ENCODE measurements at regions not wholly inside any gene's neighbourhood (a gene's known extent, or its start where the extent isn't known, plus 50 kb on each side); places are given as distances from the start of the nearest gene placed in this dataset.

DNA sequence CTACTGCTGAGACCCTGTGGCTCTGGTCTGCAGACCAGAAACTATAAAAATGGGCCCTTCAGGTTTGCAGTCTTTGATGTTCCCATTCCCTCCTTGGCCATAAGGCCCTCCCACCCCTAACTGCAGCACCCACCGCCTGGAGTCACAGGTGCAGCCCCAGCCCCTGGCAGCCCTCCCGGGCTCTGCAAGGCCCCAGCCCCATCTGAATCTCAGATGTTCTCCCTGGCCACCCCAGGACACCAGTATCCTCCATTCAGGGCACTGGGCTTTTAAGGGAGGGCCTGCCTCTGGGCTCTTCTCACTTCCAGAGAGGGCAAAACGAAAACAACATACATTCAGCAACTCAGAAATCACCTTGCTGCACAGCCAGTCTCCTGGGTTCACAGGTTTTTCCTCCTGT lies 107.7 kb upstream of the RET start:
- H3K27ac ChIP-seq = no peak overlapping the region
- TF ChIP-seq CTCF (IDR thresholded peaks at IDR 0.05) (no peak), ZFX (IDR thresholded peaks at IDR 0.05; ENCODE audit: borderline replicate concordance) (no peak)

- H3K27ac ChIP-seq = no peak overlapping the region
- TF ChIP-seq CTCF (IDR thresholded peaks at IDR 0.05) = no peak
- no peak for TF ChIP-seq ZFX (IDR thresholded peaks at IDR 0.05; ENCODE audit: borderline replicate concordance)
Measured at GRCh38 chr10:42969909-42970308, 107.0 kb upstream of the RET start.

DNA sequence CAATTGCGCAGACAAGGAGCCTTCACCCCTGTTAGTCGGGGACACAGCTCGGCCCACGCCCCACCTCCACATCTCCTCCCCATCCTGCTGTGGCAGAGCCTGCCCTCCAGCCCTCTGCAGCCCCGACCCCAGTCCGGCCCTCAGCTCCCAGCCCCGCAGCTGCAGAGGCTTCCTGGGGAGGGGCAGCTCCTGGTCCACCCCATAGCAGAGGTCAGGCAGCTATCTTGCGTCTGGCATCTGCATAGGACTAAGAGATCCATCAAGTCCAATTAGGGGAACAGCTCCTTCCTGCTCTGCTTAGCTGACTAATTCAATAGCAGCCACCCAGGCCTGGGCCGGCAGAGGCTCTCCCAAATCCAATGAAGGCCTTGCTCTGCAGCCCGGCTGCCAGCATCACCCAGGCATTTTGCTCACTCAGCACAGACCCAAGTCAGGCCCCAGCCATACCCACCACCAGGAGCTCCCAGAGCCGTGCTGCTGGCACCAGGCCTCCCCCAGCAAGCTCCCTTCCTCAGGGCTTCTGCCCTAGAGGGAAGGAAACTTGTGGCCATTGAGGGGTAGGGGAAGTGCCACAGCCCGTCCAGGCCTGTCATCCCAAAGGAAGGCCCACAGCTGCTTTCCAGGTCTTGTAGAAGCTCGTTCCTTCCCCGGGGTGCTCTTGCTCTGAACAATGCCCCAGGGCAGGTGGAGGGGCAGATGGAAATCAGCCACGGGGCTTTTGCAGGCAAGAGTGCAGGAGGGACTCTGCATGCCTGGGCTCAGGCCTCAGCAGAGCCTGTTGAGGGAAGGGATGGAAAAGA lies 106.2 kb upstream of the RET start:
- no peak overlapping the region for H3K27ac ChIP-seq
- TF ChIP-seq CTCF (IDR thresholded peaks at IDR 0.05) (no peak), ZFX (IDR thresholded peaks at IDR 0.05; ENCODE audit: borderline replicate concordance) (no peak)

DNA sequence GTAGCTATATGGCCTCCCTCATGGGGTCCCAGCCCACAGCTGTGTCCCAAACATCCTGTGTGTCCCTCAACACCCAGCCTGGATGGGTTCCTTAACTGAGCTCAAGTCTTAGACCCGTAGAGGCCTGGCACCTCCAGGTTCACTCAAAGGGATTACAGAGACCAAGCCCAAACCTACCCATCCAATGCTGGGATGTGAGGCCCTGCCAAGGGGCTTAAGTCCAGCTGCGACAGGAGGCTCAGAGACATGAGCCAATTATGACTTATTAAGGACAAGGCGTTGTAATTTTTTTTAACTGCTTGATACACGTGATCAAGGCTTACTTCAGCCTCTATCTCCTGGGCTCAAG lies 105.6 kb upstream of the RET start:
- no peak for TF ChIP-seq ZFX (IDR thresholded peaks at IDR 0.05; ENCODE audit: borderline replicate concordance)
- TF ChIP-seq CTCF (IDR thresholded peaks at IDR 0.05) = no peak
- no peak overlapping the region for H3K27ac ChIP-seq

DNA sequence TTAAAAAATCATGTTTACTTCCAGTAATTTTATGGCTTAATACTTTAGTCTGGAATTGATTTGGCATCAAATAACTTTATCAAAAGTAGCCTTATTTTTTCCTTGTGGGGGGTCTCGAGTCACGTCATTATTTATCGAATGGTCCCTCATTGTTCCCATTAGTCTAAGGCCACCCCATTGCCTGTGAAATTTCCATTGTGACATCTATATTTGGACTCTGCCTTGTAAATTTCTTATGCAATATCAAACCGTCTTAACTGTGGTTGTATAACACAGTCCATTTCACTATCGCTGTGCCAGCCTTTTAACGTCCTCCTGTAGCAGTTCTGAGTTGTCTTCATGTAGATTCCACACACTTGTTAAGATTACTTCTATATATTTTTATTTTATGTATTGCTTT lies 103.9 kb upstream of the RET start:
- no peak overlapping the region for H3K27ac ChIP-seq
- no peak for TF ChIP-seq CTCF (IDR thresholded peaks at IDR 0.05)
- TF ChIP-seq ZFX (IDR thresholded peaks at IDR 0.05; ENCODE audit: borderline replicate concordance) = no peak

DNA sequence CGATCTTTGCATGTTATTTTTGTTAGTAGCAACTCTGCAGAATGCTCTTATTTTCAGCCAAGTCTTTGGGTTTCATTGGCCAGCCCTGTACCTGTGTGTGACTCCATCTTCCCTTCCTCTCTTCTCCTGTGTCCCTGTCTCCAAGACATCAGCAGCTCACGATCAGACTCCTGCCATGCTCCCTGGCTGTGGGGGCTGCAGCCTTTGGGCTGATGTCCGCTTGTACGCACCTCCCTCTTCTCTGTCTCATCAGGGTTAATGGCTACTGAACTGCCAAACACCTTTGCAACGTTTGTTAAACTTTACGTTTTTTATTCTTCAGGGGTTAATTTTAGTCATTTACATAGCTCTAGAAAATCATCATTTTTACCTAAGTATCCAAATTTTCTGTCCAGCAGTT lies 103.5 kb upstream of the RET start:
- H3K27ac ChIP-seq = no peak overlapping the region
- no peak for TF ChIP-seq ZFX (IDR thresholded peaks at IDR 0.05; ENCODE audit: borderline replicate concordance)
- TF ChIP-seq CTCF (IDR thresholded peaks at IDR 0.05) = no peak

GRCh38 chr10:42973870-42974692 lies 102.8 kb upstream of the RET start:
- H3K27ac ChIP-seq = no peak overlapping the region
- TF ChIP-seq CTCF (IDR thresholded peaks at IDR 0.05) = no peak
- no peak for TF ChIP-seq ZFX (IDR thresholded peaks at IDR 0.05; ENCODE audit: borderline replicate concordance)
